ENCODE measurements at regions not wholly inside any gene's neighbourhood (a gene's known extent, or its start where the extent isn't known, plus 50 kb on each side); places are given as distances from the start of the nearest gene placed in this dataset.
A peak's percentile ranks its signal among the peaks of the same experiment; 100 is the strongest.

GRCh38 chr18:61608316-61608715 lies 275.1 kb downstream of the CDH20 start:
- H3K27me3 ChIP-seq = peaks cover 0 to 9% of the 10 kb centered on the region in 2 donors
- intact Hi-C loops (cut with DNase I) = no loop called here
- H3K4me3 ChIP-seq = no peak overlapping the region
- H3K4me1 ChIP-seq = peaks cover 8 to 17% of the 10 kb centered on the region in 2 donors
- ATAC-seq (no peak), DNase-seq (no peak)
- no peak overlapping the region for H3K27ac ChIP-seq
- TF ChIP-seq CTCF (IDR thresholded peaks at IDR 0.05) = no peak
- H3K9me3 ChIP-seq = no peaks in the 10 kb centered on the region
- H3K36me3 ChIP-seq = no peaks in the 10 kb centered on the region

DNA sequence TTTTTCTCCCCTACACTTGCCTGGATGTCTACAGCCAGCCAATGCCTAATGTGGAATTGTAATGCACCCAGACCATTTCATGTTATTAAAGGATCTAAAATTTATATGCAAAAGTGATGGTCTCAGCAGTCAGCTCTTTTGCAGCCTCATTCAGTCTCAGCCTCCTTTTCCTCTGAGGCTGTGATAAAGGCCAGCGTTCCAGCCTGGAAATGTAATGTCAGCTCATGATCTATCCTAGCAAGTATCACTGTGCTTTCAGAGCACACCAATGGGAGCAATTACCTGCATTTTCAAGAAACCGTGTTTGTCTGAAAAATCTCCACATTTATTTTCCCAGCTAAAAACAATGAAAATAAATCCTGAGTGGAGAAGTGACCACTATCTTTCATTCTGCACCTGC lies 274.6 kb downstream of the CDH20 start:
- no peak for DNase-seq
- Histone ChIP-seq H3K27me3 (peaks cover 0 to 9% of the 10 kb centered on the region in 2 donors), H3K27ac (no peak overlapping the region), H3K4me1 (peaks cover 8 to 17% of the 10 kb centered on the region in 2 donors), H3K4me3 (no peak overlapping the region), H3K36me3 (no peaks in the 10 kb centered on the region), H3K9me3 (no peaks in the 10 kb centered on the region)
- intact Hi-C loops (cut with DNase I) = no loop called here
- no peak for ATAC-seq
- no peak for TF ChIP-seq CTCF (IDR thresholded peaks at IDR 0.05)

DNA sequence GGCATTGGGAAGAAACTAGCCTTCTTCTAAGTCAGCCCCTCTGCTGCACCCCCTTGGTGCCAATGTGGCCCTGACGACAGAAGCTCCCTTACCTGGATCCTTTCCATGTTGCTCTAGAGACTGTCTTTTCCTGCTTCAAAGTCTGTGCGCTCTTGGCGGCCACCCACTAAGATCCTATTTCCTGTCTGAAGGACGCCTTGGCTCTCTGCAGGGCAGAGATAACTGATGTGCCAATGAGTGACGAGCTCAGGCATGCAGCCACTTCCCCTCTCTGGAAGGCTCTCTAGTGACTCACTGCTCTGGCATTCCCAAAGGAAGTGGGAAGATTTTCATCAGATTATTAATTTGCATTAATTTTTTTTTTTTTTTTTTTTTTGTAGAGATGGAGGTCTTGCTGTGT lies 273.5 kb downstream of the CDH20 start:
- intact Hi-C loops (cut with DNase I) = no loop called here
- peak overlapping the region; percentile 73 to 74 for H3K27ac ChIP-seq
- H3K27me3 ChIP-seq = peaks cover 0 to 9% of the 10 kb centered on the region in 2 donors
- peak in 3 of 4 donors; percentile 65 to 87 (median 78) for DNase-seq
- peak; percentile 87 for ATAC-seq
- no peak for TF ChIP-seq CTCF (IDR thresholded peaks at IDR 0.05)
- no peaks in the 10 kb centered on the region for H3K36me3 ChIP-seq
- peak overlapping the region in 1 of 2 donors; percentile 1 for H3K4me3 ChIP-seq
- no peaks in the 10 kb centered on the region for H3K9me3 ChIP-seq
- peaks cover 8 to 17% of the 10 kb centered on the region in 2 donors for H3K4me1 ChIP-seq

GRCh38 chr18:61606068-61606660 lies 272.9 kb downstream of the CDH20 start:
- peak overlapping the region; percentile 73 to 74 for H3K27ac ChIP-seq
- H3K4me3 ChIP-seq = peak overlapping the region in 1 of 2 donors; percentile 1
- peaks cover 0 to 9% of the 10 kb centered on the region in 2 donors for H3K27me3 ChIP-seq
- TF ChIP-seq CTCF (IDR thresholded peaks at IDR 0.05) = no peak
- peaks cover 8 to 17% of the 10 kb centered on the region in 2 donors for H3K4me1 ChIP-seq
- no peaks in the 10 kb centered on the region for H3K9me3 ChIP-seq
- peak; percentile 71 for ATAC-seq
- intact Hi-C loops (cut with DNase I) = no loop called here
- peak in 2 of 4 donors; percentile 78 to 86 for DNase-seq
- H3K36me3 ChIP-seq = no peaks in the 10 kb centered on the region

DNA sequence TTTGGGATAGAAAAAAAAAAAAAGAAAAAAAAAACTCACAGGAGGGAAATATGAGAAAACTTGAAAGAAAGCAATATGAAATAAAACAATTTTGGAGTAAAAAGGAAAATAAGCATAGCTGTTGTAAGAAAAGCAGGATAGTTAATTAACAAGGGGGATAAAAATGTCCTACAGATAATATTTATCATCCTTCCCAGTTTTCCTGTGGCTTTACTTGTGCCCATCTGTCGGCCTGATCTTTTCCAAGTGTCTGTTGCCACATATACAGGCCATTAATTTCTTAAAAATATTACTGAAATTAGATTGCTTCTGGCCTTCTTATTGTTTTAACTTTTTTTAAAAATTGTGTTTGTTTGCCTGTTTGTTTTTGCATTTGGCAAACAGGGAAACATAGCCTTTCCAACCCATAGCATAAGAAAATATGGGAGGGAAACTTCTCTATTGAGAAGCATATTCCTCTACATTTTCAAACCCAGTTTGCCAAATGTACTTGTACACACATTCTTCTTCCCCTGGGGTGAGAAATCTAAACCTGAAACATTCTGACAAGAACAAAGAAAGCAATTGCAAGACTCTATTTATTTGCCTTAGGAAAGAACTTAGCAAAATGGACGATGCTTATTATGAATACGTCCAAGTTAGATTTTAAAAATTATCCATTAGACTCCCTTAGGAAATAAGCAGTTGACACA lies 272.3 kb downstream of the CDH20 start:
- Histone ChIP-seq H3K27me3 (peaks cover 0 to 9% of the 10 kb centered on the region in 2 donors), H3K36me3 (no peaks in the 10 kb centered on the region), H3K27ac (peak overlapping the region; percentile 73 to 74), H3K4me1 (peaks cover 8 to 17% of the 10 kb centered on the region in 2 donors), H3K4me3 (no peak overlapping the region), H3K9me3 (no peaks in the 10 kb centered on the region)
- TF ChIP-seq CTCF (IDR thresholded peaks at IDR 0.05) = no peak
- intact Hi-C loops (cut with DNase I) = no loop called here
- no peak for ATAC-seq
- DNase-seq = no peak

Measured in left lung (tissue), 4 donors.